T-helper 1 cell treated with Interleukin-12 subunit alpha and Interleukin-12 subunit beta and Interleukin-4 antibody, amounts not matched to agents 30 ng/mL and 1 ng/mL, for 36 hours (primary cell): ENCODE measurements at regions not wholly inside any gene's neighbourhood (a gene's known extent, or its start where the extent isn't known, plus 50 kb on each side); places are given as distances from the start of the nearest gene placed in this dataset.

Experiments used
- intact Hi-C: fragments of 100-400 bp; cut with micrococcal nuclease; formaldehyde crosslinking; loops from one replicate; pipeline ENCODE4 v1.15.1; 2024

DNA sequence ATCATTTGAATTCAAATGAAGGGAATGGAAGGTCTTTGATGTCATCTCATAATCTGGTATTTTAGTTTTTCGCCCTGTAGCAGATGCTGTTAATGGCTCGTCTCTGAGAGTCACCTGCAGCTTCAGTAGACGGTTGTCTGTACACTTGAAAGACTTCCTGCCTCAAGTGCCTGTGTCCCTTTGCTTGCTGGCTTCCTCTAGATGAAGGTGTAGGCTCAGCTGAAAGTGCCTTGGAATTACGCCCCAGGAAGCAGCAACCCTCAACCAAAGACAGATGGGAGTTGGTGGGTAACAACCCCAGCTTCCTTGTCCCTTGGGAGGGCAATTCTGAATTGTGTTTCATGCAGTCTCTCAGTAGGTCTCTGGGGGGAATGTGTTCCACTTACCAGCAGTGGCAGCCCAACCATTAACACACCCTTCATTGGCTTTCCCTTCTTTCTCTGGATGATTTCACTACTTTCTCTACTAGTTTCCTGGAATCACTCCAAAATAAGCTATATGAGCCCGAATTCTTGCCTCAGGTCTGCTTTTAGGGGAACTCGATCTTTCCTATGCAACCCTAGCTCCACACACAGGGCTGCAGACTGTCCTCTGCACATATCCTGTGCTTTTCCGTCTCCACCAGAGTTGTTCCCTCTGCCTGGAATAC lies 395.6 kb downstream of the DMAC1 start:
- intact Hi-C loops, result no loop called here

DNA sequence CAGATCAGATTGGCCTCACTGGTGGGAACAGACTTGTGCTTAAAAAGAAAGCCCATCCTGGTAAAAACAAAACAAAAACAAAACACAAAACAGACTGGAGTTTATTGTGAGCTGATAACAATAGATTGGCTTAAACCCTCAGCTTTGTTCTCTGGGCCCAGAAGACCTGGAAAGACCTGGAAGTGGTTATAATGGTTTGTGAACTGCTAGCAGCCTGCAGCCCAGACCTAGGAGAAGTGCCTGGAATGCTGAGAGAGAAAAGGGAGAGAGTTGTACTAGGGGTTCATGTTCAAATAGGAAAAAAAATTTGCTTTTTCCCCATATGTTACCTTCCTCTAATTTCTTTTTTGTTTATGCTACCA lies 396.6 kb downstream of the DMAC1 start:
- intact Hi-C loops, result no loop called here

DNA sequence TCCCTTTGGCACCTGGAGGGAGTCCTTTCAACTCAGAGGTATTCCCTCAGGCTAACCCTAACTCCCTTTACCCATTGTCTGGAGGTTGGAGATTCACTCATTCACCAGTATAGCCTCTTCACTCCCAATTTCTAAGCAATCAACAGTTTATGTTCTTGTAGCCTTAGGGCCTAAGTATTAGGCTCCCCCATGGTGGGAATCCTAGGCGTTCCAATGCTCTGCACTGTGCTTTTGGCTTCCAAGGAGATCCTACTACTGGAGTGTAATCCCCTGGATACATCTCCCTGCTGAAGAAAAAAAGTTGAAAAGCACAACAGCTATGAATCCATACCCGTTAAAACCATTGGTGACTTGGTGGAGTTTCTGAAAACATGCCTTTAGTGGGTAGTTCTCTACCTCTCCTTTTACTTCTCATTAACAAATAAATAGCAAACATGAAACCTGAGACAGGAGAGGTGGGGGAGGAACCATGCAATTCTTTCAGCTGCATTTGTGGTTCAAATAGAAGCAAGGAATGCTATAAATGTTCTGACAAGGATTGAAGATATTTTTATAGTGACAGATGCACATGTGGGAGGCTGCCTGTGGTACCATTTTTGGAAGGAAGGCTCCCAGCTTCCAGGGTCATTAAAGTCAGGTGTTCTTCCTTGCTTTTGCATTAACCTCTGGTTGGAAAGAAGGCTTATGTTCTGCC lies 397.1 kb downstream of the DMAC1 start:
- intact Hi-C loops, result no loop called here

DNA sequence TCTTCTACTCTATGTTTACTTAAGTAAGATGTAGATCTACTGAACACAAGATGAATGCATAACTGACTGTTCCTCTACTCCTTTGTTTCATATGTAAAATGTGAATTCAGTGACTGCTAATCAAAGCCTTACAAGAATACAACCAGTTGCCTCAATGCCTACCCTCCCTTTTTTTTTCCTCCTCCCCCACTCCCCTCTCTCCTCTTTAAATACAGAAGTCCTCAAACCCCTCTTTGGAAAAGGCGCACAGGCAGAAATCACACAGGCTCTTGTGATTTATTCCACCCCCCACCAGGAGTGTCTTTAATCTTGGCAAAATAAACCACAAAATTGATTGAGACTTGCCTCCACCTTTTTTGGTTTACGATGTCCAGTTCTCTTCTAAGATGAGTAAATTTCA lies 398.5 kb downstream of the DMAC1 start:
- intact Hi-C loops, result no loop called here

DNA sequence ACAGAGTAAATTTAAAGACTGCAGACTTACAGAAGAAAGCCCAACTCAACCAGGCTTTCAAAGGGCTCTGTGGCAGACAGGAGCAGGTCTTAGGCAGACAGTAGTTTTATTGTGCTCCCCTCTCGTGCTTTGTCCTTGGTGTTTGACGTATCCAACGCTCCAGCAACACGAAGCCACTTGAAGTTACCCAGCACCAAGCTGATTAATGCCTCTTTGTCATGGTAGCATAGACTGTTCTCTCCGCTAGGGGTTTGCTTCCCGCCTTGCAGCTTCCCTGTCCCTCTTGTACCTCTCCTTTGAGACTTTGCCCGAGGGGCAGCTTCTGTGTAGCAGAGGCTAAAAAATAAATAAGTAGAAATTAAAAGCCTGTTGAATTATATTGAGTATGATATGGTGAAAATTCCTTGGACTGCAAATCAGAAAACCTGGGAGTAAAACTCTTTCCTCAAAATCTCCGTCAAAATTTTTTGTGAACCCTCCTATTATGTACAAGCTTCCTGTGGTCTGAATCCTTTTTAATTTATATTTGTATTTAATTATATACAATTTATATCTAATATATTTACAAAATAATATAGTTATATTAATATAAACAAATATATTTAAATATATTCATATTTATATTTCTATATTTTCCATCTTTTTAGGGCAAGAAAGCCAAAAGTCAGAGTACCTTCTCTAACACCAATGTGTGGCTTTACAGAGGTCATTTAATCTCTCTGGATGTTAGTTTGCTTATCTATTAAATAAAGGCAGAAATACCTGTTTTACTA lies 405.4 kb downstream of the DMAC1 start:
- intact Hi-C loops, result no loop called here

DNA sequence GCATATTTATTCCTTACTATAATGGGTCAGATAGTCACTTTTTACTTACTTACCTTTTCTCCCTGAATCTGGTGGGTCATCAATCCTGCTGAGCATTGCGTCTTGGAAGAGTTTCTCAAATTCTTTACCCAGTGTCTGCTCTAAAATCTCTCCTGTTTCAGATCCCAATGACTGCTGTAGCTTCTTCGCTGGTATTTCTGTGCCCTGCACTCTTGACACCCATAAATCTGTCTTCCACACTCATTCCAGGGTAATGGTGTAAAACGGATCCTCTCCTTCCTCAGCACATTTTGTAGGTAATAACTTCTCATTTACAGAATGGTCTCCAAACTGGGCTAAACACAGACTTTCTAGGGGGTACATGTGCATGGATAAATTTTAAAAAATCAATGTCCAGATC lies 407.4 kb downstream of the DMAC1 start:
- intact Hi-C loops, result no loop called here

DNA sequence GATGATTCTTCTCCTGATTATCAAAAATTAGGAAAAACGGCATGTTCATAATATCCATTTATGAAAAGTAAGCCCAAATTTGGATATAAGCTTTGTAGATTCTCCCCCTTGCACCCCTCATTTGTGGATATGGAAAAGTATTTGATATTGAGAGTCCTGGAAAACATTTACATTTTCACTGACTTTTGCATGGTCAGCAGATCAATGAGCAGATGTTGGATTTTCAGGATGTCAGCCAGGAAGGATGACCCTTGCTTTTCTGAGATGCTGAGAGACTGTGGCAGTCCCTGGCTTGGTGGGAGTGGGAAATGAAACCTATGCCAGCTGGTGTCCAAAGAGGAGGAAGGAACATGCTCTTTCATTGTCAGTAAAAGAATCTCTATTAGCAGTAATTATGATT lies 410.8 kb downstream of the DMAC1 start:
- intact Hi-C loops, result no loop called here

DNA sequence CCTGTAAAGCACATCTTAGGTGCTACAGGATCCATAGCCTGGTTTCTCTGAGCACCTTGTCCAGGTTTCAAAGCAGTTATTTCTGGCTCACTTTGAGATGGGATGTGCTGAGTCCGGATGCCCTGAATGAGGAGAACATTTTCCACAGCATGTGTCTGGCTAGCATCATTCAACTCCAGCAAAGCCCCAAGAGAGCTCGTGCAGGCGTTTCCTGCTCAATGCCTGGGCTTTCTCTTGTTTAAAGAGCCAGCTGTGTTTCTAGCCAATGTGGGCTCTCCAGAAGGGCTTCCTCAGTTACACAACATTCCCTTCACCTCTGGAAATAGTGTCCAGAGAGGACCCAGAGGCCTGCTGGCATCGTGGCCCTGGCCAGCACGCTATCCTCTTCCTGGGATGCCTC lies 411.7 kb downstream of the DMAC1 start:
- intact Hi-C loops, result no loop called here

DNA sequence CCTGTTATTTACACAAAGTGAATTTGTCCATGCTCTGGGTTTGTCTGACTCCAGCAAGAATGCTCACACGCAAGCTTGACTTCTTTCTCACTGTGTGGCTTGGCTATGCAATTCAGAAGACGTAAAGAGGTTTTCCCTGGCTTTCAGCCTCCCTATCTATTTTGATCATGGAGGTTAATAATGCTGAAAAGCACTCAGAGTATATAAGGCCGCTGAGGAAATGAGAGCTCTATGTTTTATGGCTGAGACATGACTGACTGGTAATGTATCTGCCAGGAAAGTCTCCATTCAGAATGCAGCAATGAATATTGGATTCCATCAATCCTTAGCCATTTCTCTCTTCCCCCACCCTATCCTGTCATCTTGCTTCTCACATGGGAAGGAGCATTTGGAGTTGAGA lies 417.3 kb downstream of the DMAC1 start:
- intact Hi-C loops, result no loop called here

DNA sequence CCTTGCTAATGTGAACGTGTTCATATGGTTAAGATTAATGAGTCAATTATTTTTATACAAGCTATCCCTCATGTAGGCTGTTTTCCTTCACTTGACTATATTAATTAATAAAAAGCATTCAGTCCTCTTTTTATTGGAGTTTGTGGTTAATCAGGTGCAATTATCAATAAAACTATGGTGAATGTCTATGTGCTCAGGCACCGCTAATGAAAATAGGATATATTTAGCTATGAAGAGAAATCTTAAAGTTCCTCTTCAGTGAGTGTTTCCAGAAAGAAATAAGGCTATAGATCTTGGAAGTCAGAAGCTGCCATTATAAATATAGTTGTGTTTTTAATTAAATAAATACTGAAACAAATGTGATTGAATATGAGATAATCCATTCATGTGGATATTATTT lies 422.1 kb downstream of the DMAC1 start:
- intact Hi-C loops, result no loop called here

DNA sequence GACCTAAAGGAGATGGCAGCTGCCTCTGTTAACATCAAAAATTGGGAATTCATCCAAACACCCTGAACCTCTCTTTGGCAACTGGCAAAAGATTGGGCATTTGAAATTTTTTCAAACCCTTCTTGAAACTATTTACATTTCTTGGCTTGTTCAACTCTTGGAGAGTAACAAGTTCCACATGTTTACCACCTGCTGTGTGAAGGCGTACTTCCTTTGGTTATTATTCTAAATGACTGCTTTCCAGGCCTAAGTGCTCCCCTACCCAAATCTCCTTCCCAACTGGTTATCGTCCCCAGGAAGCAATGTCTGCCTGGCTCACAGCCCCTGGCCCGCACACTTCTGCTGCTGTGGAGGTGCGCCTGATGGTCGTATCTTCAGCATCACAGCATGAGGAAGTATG lies 422.7 kb downstream of the DMAC1 start:
- intact Hi-C loops, result no loop called here

DNA sequence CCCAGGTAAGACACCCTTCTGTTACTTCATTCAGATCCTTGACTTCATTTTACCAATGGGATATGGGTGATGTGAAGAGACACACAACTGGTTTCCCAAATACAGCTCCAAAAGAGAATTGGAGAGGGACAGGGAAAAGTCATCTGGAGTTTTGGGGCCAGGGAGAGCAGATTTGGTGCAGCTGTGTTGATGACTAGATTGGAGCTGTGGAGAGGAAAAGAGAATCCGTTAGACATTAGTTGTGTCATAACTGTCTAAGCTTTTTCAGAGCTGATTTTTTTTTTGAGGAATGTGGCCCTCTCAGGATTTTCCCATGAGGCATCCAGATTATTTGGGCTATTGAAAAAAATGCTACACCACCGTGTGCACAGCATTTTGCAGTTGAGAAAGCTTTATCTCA lies 423.4 kb downstream of the DMAC1 start:
- intact Hi-C loops, result no loop called here

DNA sequence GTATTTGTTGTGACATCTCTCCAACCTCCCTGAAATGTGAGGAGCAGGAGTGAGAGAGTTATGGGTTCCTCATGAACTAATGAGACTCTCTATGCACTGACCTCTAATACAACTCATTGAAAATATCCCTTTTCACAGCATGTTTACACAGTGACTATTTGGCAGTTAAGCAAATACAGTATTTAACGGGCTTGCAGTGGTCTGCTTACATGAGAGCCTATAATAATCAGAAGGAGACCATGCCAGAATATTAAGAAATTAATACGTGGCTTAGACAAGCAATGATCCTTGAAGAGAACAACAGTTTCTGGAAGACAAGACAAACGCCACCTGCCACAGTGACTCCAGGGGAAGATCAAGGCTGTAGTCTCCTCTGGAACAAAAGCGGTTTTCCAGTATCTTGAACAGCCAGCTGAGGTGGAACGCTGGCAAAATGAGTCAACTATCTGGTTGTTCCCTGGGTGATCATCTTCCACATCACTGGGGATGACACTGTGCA lies 424.5 kb downstream of the DMAC1 start:
- intact Hi-C loops, result no loop called here

DNA sequence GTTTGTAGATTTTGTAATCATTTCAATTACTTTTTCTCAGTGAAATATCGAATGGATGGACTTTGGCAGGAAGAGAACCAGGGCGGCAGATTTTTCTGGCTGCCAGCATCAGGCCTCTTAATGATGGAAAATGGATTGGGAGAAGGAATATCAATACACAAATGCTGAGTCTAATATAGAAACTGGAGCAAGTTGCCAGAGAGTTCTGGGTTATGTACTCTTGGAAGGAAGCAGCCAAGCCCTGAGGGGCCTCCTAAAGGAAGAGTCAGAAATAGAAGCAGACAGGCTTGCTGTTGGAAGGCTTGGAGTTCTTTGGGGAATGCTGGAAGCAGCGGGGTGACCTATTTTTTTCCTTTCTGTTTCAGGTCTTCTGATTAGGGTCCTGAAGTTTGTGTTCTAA lies 428.6 kb downstream of the DMAC1 start:
- intact Hi-C loops, result no loop called here

DNA sequence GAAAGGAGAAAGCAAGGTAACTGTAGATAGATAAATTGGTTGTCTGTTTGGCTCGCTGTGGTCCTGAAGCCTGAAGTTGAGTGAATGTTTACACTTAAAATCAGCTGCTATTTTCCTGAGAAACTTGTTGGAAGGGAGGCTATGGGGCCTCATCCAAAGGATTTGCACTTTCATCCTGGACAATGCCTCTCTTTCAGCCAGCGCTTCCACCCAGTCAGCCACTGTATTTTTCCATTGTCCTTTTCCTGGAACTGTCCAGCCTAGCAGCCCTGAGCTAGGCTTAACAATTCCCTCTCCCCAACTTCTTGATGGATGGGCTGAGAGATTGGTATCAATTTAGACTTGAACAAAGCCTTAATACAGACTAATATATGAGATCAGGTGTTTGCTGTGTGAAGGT lies 429.2 kb downstream of the DMAC1 start:
- intact Hi-C loops, result no loop called here

DNA sequence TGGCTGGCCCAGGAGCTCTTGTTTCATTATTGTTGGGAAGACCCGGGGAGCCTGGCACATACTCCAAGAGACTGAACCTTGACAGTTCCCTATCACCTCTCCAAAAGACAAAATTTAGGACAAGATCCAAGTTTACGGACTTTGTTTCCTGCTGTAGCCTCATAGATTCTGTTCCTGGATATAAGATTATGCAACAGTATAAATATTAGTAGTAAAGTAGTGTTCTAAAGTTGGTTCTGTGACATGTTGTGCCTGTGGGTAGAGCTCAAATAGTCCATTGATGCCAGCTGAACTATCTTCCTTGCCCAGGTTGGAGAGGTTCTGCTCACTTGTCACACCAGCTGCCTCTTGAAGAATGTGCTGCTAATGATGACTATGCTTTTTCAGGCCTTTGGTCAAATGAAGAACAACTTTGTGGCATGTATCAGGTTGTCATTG lies 430.2 kb downstream of the DMAC1 start:
- intact Hi-C loops, result no loop called here

DNA sequence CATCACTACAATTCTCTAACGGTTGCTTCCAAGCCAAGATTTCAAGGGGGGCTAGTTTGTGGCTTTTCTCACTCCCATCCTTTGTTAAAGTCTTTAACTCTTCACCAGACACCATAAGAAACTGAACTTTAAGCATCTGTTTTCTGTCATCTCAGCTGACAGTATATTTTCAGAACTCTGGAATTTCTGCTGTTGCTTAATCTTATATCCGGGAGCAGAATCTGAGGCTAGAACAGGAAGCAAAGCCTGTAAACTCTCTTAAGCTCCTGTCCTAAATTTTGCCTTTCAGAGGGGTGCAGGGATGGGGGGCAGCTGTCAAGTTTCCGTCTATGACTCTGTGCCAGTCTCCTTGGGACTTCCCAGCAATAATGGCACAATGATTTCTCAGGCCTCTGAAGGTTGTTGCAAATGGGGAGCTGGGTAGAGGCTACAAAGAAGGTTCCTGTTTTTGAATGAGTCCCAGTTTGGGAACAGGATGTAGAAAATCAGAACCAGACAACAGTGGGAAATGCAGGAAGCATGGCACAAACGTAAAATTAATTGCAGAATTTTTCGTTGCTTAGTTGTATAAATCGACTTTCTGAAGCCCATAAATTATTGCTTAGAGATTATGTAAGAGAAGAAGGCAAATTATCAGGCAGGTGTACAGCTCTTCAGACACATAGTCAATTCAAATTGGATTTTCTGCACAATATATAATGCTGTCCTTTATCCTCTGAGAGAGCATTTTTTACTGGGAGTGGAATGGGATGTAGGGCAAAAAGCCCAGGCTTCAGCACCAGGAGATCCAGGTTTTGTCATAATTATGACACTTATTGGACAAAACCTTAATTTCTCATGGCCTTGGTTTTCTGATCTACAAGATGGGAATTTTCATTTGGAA lies 430.9 kb downstream of the DMAC1 start:
- intact Hi-C loops, result no loop called here

DNA sequence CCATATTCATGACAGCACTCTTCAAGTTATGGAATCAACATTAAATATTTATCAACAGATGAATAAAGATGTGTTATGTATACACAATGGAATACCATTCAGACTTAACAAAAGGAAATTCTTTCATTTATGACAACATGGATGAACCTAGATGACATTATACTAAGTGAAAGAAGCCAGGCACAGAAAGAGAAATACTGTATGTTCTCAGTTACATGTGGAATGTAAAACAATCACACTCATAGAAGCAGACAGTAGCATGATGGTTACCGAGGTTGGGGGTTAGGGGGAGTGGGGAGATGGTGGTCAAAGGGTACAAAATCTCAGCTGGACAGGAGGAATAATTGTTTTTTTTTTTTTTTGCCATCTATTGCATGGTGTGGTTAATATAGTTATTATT lies 431.9 kb downstream of the DMAC1 start:
- intact Hi-C loops, result no loop called here

DNA sequence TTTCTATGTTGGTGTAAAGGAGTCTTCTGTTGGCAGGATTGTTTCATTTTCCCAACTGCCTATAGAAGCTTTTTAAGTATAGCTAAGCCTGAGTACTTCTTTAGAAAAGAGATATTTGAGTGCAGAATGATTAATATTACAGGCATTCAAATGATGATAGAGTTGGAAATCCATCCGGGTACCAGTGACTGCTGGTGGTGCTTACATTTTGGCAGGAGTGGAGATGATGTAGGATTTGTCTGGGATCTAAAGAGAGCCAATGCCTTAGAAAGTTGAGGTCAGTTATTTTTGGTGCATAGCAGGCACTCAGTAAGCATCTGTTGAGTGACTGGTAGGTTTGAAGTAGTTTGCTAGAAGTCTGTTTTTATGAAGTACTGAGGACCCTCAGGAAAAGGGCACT lies 433.5 kb downstream of the DMAC1 start:
- intact Hi-C loops, result no loop called here

DNA sequence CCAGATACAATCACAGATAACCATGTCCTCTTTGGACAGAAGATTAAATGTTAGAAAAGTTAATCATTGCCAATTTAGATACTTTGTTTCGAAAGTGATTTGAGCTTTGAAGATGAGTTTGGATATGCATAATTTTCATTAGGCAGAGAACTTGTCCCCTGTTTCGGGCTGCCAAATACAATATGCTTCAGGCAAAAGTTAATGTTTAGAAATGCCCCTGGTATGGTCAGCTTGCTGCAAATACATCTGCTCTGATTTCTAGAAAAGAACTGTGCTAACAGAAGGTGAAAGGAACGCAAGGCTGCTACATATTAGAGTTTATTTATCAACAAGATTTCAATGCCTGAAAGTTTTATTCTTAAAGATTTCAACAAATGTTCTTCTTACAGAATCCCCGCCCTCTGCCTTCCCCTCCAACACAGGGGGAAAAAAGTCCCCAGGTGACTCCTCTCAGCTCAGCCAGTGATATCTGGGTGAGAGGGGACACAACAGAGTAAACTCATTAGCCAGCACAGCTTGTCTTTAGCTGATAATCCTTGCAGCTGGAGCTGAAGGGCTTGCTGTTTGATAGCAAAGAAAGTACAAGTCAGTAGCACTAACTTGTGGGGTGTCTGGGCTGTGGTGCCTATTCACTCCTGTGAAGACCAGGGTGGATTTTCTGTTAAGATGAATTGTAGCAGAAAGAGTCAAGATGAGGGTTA lies 435.7 kb downstream of the DMAC1 start:
- intact Hi-C loops, result no loop called here

DNA sequence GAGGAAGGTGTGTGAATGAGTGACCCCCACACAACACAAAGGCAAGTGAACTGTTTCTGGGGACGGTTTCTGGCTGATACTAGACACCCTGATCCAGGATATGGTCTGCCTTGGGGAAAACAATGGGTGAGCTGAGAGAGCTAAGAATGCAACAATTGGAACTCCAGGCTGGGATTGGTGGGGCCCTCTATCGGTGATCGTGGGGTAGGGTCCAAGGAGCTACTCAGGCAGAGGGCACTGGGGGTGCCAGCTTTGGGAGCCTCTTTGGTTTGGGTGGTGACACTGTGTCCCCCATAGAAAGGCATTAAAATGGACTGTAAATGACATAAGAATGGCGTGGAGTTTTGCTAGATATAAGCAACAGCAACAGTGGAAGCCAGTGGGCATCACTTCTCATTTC lies 439.1 kb downstream of the DMAC1 start:
- intact Hi-C loops, result no loop called here
